Cardiac fibroblast (primary cell): ENCODE measurements at regions not wholly inside any gene's neighbourhood (a gene's known extent, or its start where the extent isn't known, plus 50 kb on each side); places are given as distances from the start of the nearest gene placed in this dataset.

Experiments used
- DNase-seq, 2 donors: peaks; one replicate each; pipeline versions ENCODE4 v3.0.0 to v3.0.0-alpha.2; 2010; ENCODE audit warnings: low read depth in 2 of 2
- H3K4me3 ChIP-seq, 2 donors: replicated peaks in 1 of 2; 1 replicate in 1 of 2; 2 replicates in 1 of 2; pipeline ENCODE4 v1.5.1; 2011; ENCODE audit warnings: low read depth in 2 of 2, low read length in 2 of 2, mild to moderate bottlenecking in 2 of 2, moderate library complexity in 1 of 2
- CTCF ChIP-seq: IDR thresholded peaks from one replicate; pipeline ENCODE4 v1.5.1; 2011; ENCODE audit warnings: low read depth, mild to moderate bottlenecking, low read length, inconsistent platforms

DNA sequence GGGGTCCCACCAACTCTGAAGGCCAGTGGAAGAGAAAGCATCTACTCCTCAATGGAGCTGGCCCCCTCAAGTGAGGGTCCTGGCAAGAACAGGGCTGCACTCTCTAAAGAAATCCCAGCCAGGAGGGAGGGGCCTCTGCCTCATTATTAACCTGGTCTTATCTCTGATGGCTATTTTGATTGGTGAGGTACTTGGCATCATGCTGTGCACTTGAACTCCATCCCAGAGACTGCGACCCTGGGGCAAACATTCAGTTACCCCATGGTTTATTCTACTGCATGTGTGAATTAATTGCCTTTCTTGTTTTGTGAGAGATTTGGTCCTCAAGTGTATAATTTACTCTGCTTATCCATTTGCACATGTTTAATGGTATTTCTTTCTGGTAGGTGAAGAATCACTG, 55.0 kb upstream of the ETV3 start:
- H3K4me3 ChIP-seq: no peak overlapping the region
- TF ChIP-seq CTCF: no peak
- DNase-seq: no peak

DNA sequence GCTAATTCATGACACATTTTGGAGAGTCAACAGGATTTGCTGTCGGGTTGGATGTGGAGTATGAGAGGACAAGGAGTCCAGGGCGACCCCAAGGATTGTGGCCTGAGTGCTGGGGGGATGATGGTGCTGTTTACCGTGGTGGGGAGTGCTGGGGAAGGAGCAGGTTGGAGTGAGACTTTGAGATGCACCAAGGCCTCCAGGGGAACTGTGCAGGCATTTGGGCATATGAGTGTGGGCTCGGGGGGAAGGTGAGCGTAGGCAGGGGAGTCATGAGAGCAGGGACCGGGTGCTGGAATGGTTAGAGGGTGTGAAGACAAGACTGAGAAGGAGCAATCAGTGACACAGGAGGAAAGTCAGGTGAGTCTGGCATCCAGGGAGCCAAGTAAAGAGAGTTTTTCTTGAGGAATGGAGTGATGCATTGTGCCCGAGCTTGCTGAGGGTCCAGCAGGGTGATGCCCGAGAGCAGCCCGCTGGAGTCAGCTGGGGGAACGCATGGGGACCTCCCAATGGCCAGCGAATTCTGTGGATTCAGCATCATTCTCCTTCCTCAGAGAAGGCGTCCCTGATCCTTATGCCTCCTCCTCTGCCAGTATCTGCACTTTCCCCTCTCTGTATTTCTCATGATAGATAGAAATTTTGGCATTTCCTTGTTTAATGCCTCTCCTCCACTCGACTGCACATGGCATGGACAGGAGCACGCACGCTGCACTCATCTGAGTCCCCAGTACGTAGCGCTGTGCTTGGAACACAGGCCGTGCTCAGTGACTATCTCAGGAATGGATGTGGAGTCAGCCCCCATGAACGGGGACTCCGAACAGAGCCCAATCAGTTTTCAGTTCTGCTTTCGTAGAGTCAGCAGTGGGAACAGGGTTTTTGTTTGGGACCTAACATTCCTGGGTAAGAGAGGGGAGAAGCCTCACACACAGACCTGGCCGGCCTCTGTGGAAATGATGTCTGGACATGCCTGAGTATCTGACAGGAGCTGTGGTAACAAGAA, 52.1 kb upstream of the ETV3 start:
- no peak overlapping the region for H3K4me3 ChIP-seq
- no peak for DNase-seq
- TF ChIP-seq CTCF: no peak

- DNase-seq: no peak
- no peak overlapping the region for H3K4me3 ChIP-seq
- no peak for TF ChIP-seq CTCF
These were observed 50.9 kb upstream of the ETV3 start for GRCh38 chr1:157189096-157189495.
